ENCODE measurements at regions not wholly inside any gene's neighbourhood (a gene's known extent, or its start where the extent isn't known, plus 50 kb on each side); places are given as distances from the start of the nearest gene placed in this dataset.

GRCh38 chr7:1309290-1309689 lies 76.6 kb downstream of the UNCX start:
- peaks cover 2% of the 10 kb centered on the region for H3K27me3 ChIP-seq (ENCODE audit: control insufficient read depth, insufficient read depth, low read length)
- H3K4me1 ChIP-seq (ENCODE audit: control insufficient read depth, insufficient read depth, low read length): peaks cover 8% of the 10 kb centered on the region
- WGBS (ENCODE audit: insufficient coverage): 98% methylated on average over 4 of the region's 4 CpGs
- H3K27ac ChIP-seq (ENCODE audit: low read depth, low read length): no peak overlapping the region
- DNase-seq (ENCODE audit: low read depth in 4 of 6, low spot score in 6 of 6): no peak
- no peaks in the 10 kb centered on the region for H3K9me3 ChIP-seq (ENCODE audit: control insufficient read depth, insufficient read depth, low read length)
- H3K36me3 ChIP-seq (ENCODE audit: control insufficient read depth, insufficient read depth, low read length): peaks cover 2% of the 10 kb centered on the region
- H3K4me3 ChIP-seq (ENCODE audit: low read depth, low read length): no peak overlapping the region

- Histone ChIP-seq H3K9me3 (ENCODE audit: control insufficient read depth, insufficient read depth, low read length) (no peaks in the 10 kb centered on the region), H3K27me3 (ENCODE audit: control insufficient read depth, insufficient read depth, low read length) (peaks cover 2% of the 10 kb centered on the region), H3K4me1 (ENCODE audit: control insufficient read depth, insufficient read depth, low read length) (peaks cover 8% of the 10 kb centered on the region), H3K36me3 (ENCODE audit: control insufficient read depth, insufficient read depth, low read length) (peaks cover 5% of the 10 kb centered on the region), H3K4me3 (ENCODE audit: low read depth, low read length) (no peak overlapping the region), H3K27ac (ENCODE audit: low read depth, low read length) (no peak overlapping the region)
- WGBS (ENCODE audit: insufficient coverage): 85% methylated on average over 5 of the region's 7 CpGs
- no peak for DNase-seq (ENCODE audit: low read depth in 4 of 6, low spot score in 6 of 6)
Observed at GRCh38 chr7:1309996-1310395, 77.3 kb downstream of the UNCX start.

DNA sequence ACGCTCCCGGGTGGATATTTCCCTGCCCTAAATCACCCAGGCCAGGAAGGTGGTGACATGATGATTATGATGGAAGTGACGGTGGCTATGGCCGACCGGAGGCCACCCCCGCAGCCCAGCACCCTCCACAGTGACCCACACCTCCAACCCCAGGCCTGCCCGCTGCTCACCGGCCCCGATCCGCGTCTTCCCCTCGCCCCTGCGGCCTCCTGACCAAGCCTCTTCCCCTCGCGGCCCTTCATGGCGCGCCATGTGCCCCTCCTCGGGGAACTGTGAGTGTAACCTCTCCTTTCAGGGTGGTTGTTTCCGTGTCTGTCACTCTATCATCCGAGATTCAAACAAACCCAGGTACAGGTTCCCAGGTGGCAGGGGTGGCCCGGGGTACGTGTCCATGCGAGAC lies 78.3 kb downstream of the UNCX start:
- Histone ChIP-seq H3K4me3 (ENCODE audit: low read depth, low read length) (no peak overlapping the region), H3K27me3 (ENCODE audit: control insufficient read depth, insufficient read depth, low read length) (peaks cover 2% of the 10 kb centered on the region), H3K36me3 (ENCODE audit: control insufficient read depth, insufficient read depth, low read length) (peaks cover 5% of the 10 kb centered on the region), H3K27ac (ENCODE audit: low read depth, low read length) (no peak overlapping the region), H3K4me1 (ENCODE audit: control insufficient read depth, insufficient read depth, low read length) (peaks cover 8% of the 10 kb centered on the region), H3K9me3 (ENCODE audit: control insufficient read depth, insufficient read depth, low read length) (no peaks in the 10 kb centered on the region)
- WGBS (ENCODE audit: insufficient coverage): 88% methylated on average over 17 of the region's 23 CpGs
- DNase-seq (ENCODE audit: low read depth in 4 of 6, low spot score in 6 of 6): no peak

DNA sequence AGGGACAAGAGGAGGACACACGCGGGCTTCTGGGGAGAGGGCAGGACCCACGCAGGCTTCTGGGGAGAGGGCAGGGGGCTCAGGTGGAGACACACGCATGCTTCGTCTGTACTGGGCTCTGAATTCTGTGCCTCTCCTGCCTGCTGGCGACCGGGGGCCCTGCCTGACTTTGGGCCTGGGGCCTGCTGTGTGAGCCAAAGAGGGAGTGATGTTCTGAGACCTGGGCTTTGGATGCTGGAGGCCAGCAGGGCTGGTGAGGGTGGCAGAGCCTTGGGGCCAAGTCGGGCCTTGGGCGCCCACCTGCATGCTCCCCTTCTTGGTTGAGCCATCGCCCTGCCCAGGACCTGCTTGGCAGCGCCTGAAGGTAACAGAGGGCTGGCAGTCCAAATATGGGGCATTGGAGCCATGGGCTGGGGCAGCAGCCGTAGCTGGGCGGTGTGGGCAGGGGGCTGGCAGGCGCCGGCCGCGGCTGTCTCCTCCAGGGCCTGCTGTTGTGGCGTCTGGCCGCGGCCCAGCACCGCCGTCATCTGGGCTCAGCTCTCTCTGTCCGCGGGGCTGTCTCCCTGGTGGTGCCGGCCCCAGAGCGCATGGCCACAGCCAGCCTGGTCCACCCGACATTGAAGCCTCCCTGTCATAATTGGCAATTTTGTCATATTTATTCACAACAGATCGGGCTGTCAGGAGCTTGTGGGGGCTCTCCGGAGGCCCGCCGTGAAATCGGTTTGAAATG lies 78.9 kb downstream of the UNCX start:
- peaks cover 8% of the 10 kb centered on the region for H3K4me1 ChIP-seq (ENCODE audit: control insufficient read depth, insufficient read depth, low read length)
- no peak overlapping the region for H3K4me3 ChIP-seq (ENCODE audit: low read depth, low read length)
- no peak overlapping the region for H3K27ac ChIP-seq (ENCODE audit: low read depth, low read length)
- peaks cover 2% of the 10 kb centered on the region for H3K27me3 ChIP-seq (ENCODE audit: control insufficient read depth, insufficient read depth, low read length)
- H3K9me3 ChIP-seq (ENCODE audit: control insufficient read depth, insufficient read depth, low read length): no peaks in the 10 kb centered on the region
- DNase-seq (ENCODE audit: low read depth in 4 of 6, low spot score in 6 of 6): peak in 1 of 6 donors; percentile 6
- peaks cover 5% of the 10 kb centered on the region for H3K36me3 ChIP-seq (ENCODE audit: control insufficient read depth, insufficient read depth, low read length)
- WGBS (ENCODE audit: insufficient coverage): 68% methylated on average over 31 of the region's 32 CpGs

GRCh38 chr7:1312136-1313070 lies 79.7 kb downstream of the UNCX start:
- Histone ChIP-seq H3K9me3 (ENCODE audit: control insufficient read depth, insufficient read depth, low read length) (no peaks in the 10 kb centered on the region), H3K4me1 (ENCODE audit: control insufficient read depth, insufficient read depth, low read length) (peaks cover 8% of the 10 kb centered on the region), H3K4me3 (ENCODE audit: low read depth, low read length) (no peak overlapping the region), H3K27me3 (ENCODE audit: control insufficient read depth, insufficient read depth, low read length) (peaks cover 2% of the 10 kb centered on the region), H3K27ac (ENCODE audit: low read depth, low read length) (no peak overlapping the region), H3K36me3 (ENCODE audit: control insufficient read depth, insufficient read depth, low read length) (peaks cover 5% of the 10 kb centered on the region)
- no peak for DNase-seq (ENCODE audit: low read depth in 4 of 6, low spot score in 6 of 6)
- WGBS (ENCODE audit: insufficient coverage): 76% methylated on average over 28 of the region's 30 CpGs

- Histone ChIP-seq H3K9me3 (ENCODE audit: control insufficient read depth, insufficient read depth, low read length) (no peaks in the 10 kb centered on the region), H3K36me3 (ENCODE audit: control insufficient read depth, insufficient read depth, low read length) (peaks cover 6% of the 10 kb centered on the region), H3K27ac (ENCODE audit: low read depth, low read length) (no peak overlapping the region), H3K4me1 (ENCODE audit: control insufficient read depth, insufficient read depth, low read length) (peaks cover 8% of the 10 kb centered on the region), H3K27me3 (ENCODE audit: control insufficient read depth, insufficient read depth, low read length) (peaks cover 2% of the 10 kb centered on the region), H3K4me3 (ENCODE audit: low read depth, low read length) (no peak overlapping the region)
- no peak for DNase-seq (ENCODE audit: low read depth in 4 of 6, low spot score in 6 of 6)
- 70% methylated on average over 15 of the region's 15 CpGs for WGBS (ENCODE audit: insufficient coverage)
Observed at GRCh38 chr7:1313613-1314012, 80.9 kb downstream of the UNCX start.

DNA sequence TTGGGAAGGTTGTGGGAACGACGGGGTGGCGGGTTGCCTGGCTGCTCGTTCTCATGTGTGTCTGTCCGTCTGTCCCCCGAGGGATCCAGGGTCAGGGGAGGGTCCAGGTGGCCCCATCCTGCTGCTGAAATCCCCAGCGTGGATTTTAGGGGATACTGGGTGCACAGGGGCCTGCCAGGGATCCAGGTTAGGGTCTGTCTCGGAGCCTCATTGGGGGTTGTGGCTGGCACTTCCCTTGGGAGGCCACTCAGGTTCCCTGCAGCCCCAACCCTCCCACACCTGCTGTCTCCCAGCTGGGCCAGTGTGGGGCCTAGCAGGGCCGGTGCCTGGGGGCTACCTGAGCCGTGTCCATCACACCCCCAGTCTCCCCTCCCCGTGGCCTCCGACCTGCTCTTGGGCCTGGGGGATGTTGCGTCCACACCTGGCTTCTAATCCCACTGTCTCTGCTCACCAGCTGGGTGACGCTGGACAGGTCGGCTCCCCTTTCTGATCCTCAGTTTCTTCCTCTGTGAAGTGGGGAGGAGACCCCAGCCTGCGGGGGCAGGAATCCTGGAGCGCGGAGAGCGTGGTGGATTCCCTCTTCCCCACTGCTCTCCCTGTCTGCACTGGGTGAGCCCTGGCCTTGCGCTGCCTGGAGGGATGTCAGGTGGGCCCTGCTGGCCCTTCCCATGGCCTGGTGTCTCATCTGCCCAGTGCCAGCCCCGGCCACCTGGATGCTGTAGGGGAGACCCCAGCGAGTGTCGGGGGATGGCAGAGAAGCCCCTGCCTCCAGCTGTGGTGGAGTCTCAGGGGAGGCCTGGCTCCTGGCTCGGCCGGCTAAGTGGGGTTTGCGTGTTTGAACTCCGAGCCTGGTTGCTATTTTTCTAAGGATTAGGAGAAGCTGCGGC lies 81.6 kb downstream of the UNCX start:
- Histone ChIP-seq H3K9me3 (ENCODE audit: control insufficient read depth, insufficient read depth, low read length) (no peaks in the 10 kb centered on the region), H3K4me3 (ENCODE audit: low read depth, low read length) (no peak overlapping the region), H3K4me1 (ENCODE audit: control insufficient read depth, insufficient read depth, low read length) (peaks cover 8% of the 10 kb centered on the region), H3K27me3 (ENCODE audit: control insufficient read depth, insufficient read depth, low read length) (peaks cover 2% of the 10 kb centered on the region), H3K36me3 (ENCODE audit: control insufficient read depth, insufficient read depth, low read length) (peaks cover 7% of the 10 kb centered on the region), H3K27ac (ENCODE audit: low read depth, low read length) (no peak overlapping the region)
- WGBS (ENCODE audit: insufficient coverage): 73% methylated on average over 24 of the region's 28 CpGs
- DNase-seq (ENCODE audit: low read depth in 4 of 6, low spot score in 6 of 6): no peak

DNA sequence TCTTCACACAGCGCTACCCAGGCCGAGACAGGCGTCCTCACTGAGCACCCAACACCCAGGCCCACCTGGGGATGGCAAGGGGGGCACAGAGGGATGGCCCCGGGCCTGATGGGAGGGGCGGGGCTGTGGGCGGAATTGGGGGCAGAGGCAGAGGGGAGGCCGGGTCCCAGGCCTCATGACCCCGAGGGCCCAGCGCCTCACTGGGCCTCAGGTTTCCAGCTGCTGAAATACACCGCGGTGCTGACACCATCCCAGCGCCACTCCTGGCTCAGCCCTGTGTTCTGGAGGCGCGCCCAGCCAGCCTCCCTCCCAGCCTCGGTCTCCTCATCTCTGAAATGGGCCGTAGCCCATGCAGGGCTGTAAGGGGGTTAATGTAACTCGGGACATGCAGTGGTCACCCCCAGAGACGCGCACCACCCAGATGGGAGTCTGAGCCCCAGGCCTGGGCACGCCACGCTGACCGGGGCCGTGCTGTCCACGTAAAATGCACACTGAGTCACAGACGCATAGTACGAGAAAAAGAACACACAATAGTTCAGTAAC lies 82.3 kb downstream of the UNCX start:
- Histone ChIP-seq H3K4me3 (ENCODE audit: low read depth, low read length) (no peak overlapping the region), H3K27me3 (ENCODE audit: control insufficient read depth, insufficient read depth, low read length) (peaks cover 2% of the 10 kb centered on the region), H3K9me3 (ENCODE audit: control insufficient read depth, insufficient read depth, low read length) (no peaks in the 10 kb centered on the region), H3K36me3 (ENCODE audit: control insufficient read depth, insufficient read depth, low read length) (peaks cover 7% of the 10 kb centered on the region), H3K27ac (ENCODE audit: low read depth, low read length) (no peak overlapping the region), H3K4me1 (ENCODE audit: control insufficient read depth, insufficient read depth, low read length) (peaks cover 8% of the 10 kb centered on the region)
- 91% methylated on average over 19 of the region's 26 CpGs for WGBS (ENCODE audit: insufficient coverage)
- DNase-seq (ENCODE audit: low read depth in 4 of 6, low spot score in 6 of 6): no peak

DNA sequence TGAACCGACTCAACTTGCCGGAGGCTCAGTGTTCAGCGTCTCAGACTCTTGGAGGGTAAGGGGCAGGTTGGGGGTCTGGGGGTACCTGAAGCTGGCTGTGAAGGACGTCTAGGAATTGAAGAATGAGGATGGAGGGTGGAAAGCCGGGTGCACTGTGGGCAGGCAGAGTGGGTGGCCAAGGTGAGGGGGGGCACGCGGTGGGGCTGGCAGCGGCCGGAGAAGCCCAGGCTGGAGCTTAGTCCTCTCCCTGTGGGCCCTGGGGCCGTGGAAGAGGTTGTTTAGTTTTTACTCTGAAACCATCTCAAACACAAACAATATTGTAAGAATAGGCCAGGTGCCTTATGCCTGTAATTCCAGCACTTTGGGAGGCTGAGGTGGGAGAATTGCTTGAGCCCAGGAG lies 83.4 kb downstream of the UNCX start:
- Histone ChIP-seq H3K36me3 (ENCODE audit: control insufficient read depth, insufficient read depth, low read length) (peaks cover 7% of the 10 kb centered on the region), H3K4me3 (ENCODE audit: low read depth, low read length) (no peak overlapping the region), H3K4me1 (ENCODE audit: control insufficient read depth, insufficient read depth, low read length) (peaks cover 13% of the 10 kb centered on the region), H3K27ac (ENCODE audit: low read depth, low read length) (no peak overlapping the region), H3K9me3 (ENCODE audit: control insufficient read depth, insufficient read depth, low read length) (no peaks in the 10 kb centered on the region), H3K27me3 (ENCODE audit: control insufficient read depth, insufficient read depth, low read length) (peaks cover 2% of the 10 kb centered on the region)
- WGBS (ENCODE audit: insufficient coverage): 75% methylated on average over 5 of the region's 10 CpGs
- DNase-seq (ENCODE audit: low read depth in 4 of 6, low spot score in 6 of 6): no peak

Data from spinal cord (tissue), 9 donors.